ENCODE measurements at regions not wholly inside any gene's neighbourhood (a gene's known extent, or its start where the extent isn't known, plus 50 kb on each side); places are given as distances from the start of the nearest gene placed in this dataset.

GRCh38 chr3:147740928-147741327 lies 331.8 kb downstream of the ZIC1 start:
- Histone ChIP-seq H3K27me3 (no peaks in the 10 kb centered on the region), H3K4me1 (no peaks in the 10 kb centered on the region), H3K4me3 (no peak overlapping the region), H3K36me3 (no peaks in the 10 kb centered on the region), H3K9me3 (no peaks in the 10 kb centered on the region), H3K27ac (no peak overlapping the region)
- ATAC-seq (ENCODE audit: low FRiP score in 2 of 2) (no peak), DNase-seq (no peak)
- 91 to 94% methylated on average over 1 of the region's 1 CpG for WGBS, 2 donors
- no peak for TF ChIP-seq CTCF (IDR thresholded peaks at IDR 0.05)
- no peak for TF ChIP-seq POLR2A (IDR thresholded peaks at IDR 0.05)
- no peak for TF ChIP-seq EP300 (IDR thresholded peaks at IDR 0.05)

- H3K27ac ChIP-seq: no peak overlapping the region
- no peaks in the 10 kb centered on the region for H3K9me3 ChIP-seq
- ATAC-seq (ENCODE audit: low FRiP score in 2 of 2): no peak
- no peak overlapping the region for H3K4me3 ChIP-seq
- H3K4me1 ChIP-seq: no peaks in the 10 kb centered on the region
- DNase-seq: no peak
- 32 to 53% methylated on average over 2 of the region's 2 CpGs for WGBS, 2 donors
- H3K36me3 ChIP-seq: no peaks in the 10 kb centered on the region
- H3K27me3 ChIP-seq: no peaks in the 10 kb centered on the region
- TF ChIP-seq EP300 (IDR thresholded peaks at IDR 0.05) (no peak), CTCF (IDR thresholded peaks at IDR 0.05) (no peak), POLR2AphosphoS5 (IDR thresholded peaks at IDR 0.05) (no peak), POLR2A (IDR thresholded peaks at IDR 0.05) (no peak)
Measured at GRCh38 chr3:147744967-147745366, 335.8 kb downstream of the ZIC1 start.

DNA sequence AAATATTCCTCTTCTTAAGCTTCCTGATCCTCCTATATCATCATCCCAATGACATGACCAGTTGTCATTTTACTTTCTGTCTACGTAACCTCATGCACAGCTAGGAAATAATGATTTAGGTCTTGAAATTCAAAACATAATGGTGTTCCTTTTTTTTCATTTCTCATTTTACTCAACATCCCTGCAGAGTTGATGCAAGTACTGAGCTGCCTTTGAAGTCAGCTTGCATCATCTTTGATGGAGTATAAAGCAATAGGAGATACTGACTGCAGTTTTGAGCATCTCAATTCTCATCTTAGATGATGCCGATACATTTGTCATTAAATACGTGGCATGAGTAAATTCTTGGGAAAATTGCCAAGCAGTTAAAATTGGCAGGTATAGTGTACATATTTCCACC lies 346.1 kb downstream of the ZIC1 start:
- no peaks in the 10 kb centered on the region for H3K27me3 ChIP-seq
- no peak overlapping the region for H3K4me3 ChIP-seq
- TF ChIP-seq EP300 (IDR thresholded peaks at IDR 0.05) (no peak), POLR2A (IDR thresholded peaks at IDR 0.05) (no peak), POLR2AphosphoS5 (IDR thresholded peaks at IDR 0.05) (no peak), CTCF (IDR thresholded peaks at IDR 0.05) (no peak)
- no peak overlapping the region for H3K27ac ChIP-seq
- ATAC-seq (ENCODE audit: low FRiP score in 2 of 2): no peak
- no peaks in the 10 kb centered on the region for H3K4me1 ChIP-seq
- WGBS, 2 donors: 90% methylated on average over 3 of the region's 3 CpGs
- DNase-seq: no peak
- H3K36me3 ChIP-seq: no peaks in the 10 kb centered on the region
- H3K9me3 ChIP-seq: no peaks in the 10 kb centered on the region

GRCh38 chr3:147756476-147756875 lies 347.3 kb downstream of the ZIC1 start:
- no peaks in the 10 kb centered on the region for H3K36me3 ChIP-seq
- H3K4me1 ChIP-seq: no peaks in the 10 kb centered on the region
- ATAC-seq (ENCODE audit: low FRiP score in 2 of 2) (no peak), DNase-seq (no peak)
- no peaks in the 10 kb centered on the region for H3K9me3 ChIP-seq
- TF ChIP-seq EP300 (IDR thresholded peaks at IDR 0.05): no peak
- no peak for TF ChIP-seq POLR2A (IDR thresholded peaks at IDR 0.05)
- no peak for TF ChIP-seq CTCF (IDR thresholded peaks at IDR 0.05)
- TF ChIP-seq POLR2AphosphoS5 (IDR thresholded peaks at IDR 0.05): no peak
- 72 to 79% methylated on average over 3 of the region's 3 CpGs for WGBS, 2 donors
- no peak overlapping the region for H3K4me3 ChIP-seq
- H3K27me3 ChIP-seq: no peaks in the 10 kb centered on the region
- H3K27ac ChIP-seq: no peak overlapping the region

- Histone ChIP-seq H3K36me3 (no peaks in the 10 kb centered on the region), H3K4me1 (no peaks in the 10 kb centered on the region), H3K9me3 (no peaks in the 10 kb centered on the region), H3K27ac (no peak overlapping the region), H3K4me3 (no peak overlapping the region), H3K27me3 (no peaks in the 10 kb centered on the region)
- DNase-seq: no peak
- no peak for TF ChIP-seq CTCF (IDR thresholded peaks at IDR 0.05)
- TF ChIP-seq POLR2AphosphoS5 (IDR thresholded peaks at IDR 0.05): no peak
- TF ChIP-seq POLR2A (IDR thresholded peaks at IDR 0.05): no peak
- TF ChIP-seq EP300 (IDR thresholded peaks at IDR 0.05): no peak
- no peak for ATAC-seq (ENCODE audit: low FRiP score in 2 of 2)
- WGBS, 2 donors: 74 to 84% methylated on average over 3 of the region's 3 CpGs
Measured at GRCh38 chr3:147757866-147758265, 348.7 kb downstream of the ZIC1 start.
